ENCODE measurements at regions not wholly inside any gene's neighbourhood (a gene's known extent, or its start where the extent isn't known, plus 50 kb on each side); places are given as distances from the start of the nearest gene placed in this dataset.

DNA sequence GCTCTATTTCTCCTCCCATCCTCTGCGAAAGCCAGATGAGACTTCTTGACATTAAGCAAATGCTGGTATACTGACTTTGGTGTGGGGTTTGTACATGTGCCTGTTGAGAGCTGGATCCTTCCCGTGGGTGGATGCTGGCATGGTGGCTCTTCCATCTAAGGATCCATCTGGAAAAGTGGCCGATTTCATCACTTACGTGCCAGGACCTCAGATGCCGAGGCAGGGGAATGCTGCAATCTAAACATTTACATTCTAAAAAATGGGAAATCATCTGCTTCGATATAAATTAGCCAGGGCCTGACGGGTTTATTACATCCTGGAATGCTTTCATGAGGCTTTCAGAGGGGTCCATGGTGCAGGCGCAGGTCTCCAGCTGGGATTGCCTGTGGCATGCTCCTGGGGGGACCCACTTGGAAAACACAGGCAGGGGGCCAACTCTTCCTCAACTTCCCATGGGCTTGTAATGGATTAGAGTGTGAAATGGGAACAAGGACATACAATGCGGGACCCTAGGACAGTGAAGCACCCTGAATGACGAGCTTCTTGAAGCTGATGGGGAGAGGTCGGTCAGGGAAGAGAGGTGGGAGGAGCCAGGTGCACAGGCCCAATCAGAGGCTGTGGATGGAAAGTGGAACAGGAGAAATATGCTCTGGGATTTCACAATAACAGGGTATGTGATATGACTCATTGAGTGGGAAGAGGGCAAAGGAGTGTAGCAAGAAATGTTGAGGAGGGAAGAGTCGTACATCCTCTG, 105.5 kb upstream of the PITX1 start:
- no peak for DNase-seq (ENCODE audit: low read depth in 2 of 2)

- no peak for DNase-seq (ENCODE audit: low read depth in 2 of 2)
Measured at GRCh38 chr5:135138116-135138850, 104.3 kb upstream of the PITX1 start.

- DNase-seq (ENCODE audit: low read depth in 2 of 2): no peak
Measured at GRCh38 chr5:135137146-135137915, 103.3 kb upstream of the PITX1 start.

DNA sequence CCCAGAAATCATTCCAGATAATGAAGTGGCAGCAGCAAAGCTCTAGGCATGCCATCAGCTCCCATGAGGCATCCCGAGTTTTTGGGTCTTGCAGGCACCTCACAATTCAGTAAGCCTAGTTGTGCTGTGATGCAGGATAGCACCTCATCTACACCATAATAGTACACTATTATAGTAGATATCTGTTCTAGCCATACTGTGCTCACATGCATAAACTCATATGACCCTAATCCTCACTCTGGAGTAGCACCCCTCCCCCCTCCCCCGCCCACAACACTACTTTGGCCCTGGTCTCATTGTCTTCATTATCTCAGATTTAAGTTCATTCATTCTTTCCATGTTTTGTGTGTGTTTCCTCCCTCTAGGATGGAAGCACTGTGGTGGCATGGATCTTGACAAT, 102.5 kb upstream of the PITX1 start:
- DNase-seq (ENCODE audit: low read depth in 2 of 2): no peak

DNA sequence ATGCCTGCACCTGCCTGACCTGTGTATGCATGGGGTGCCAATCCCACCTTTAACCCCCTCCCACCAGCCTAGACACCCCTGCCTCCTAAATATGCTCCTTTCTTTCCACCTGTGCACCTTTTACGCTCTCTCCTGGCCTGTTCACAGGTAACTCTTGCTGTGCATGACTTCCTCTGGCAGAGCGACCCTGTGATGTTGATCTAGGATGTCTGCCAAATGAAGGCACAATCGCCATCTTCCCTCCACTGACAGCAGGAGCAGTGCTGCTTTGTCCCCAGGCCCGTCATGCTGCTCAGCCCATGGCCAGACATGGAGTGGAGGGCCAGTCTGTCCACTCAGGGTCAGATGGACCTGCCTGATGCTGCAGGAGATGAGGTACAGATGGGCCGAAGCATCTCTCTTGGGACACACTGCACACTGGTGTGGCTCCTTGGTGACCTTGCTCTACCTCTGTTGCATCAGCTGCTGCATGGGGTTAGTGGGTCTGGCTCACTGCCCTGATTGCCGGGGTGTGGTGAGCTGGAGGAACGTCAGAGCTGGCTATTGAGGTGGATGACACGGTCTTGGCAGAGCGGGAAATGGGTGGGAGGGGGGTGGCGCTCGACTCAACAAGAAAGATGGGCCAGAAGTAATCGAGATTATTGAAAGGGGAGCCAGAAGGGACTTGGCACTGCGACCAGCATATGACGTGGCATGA, 101.7 kb upstream of the PITX1 start:
- DNase-seq (ENCODE audit: low read depth in 2 of 2): no peak

- DNase-seq (ENCODE audit: low read depth in 2 of 2): no peak
Measured at GRCh38 chr5:135134691-135135381, 100.8 kb upstream of the PITX1 start.

GRCh38 chr5:135133698-135134515, 99.9 kb upstream of the PITX1 start:
- DNase-seq (ENCODE audit: low read depth in 2 of 2): no peak

DNA sequence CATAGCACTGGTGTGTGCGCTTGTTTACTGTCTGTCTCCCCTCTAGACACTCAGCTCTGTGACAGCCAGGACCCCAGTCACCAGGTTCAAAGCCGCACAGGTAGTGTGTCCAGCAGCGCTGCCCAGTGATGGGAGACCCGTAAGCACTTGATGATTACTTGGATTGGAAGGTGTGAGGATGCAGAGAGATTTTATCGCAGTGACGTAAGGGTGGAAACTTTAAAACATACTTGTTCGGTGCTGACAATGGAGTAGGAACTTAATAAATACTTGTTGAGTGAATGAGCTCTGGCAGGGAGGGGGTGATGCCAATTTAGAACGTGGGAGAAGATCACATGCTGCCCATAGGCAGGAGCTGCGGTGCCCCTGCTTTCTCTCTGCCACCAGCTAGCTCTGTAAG, 99.2 kb upstream of the PITX1 start:
- DNase-seq (ENCODE audit: low read depth in 2 of 2): no peak

DNA sequence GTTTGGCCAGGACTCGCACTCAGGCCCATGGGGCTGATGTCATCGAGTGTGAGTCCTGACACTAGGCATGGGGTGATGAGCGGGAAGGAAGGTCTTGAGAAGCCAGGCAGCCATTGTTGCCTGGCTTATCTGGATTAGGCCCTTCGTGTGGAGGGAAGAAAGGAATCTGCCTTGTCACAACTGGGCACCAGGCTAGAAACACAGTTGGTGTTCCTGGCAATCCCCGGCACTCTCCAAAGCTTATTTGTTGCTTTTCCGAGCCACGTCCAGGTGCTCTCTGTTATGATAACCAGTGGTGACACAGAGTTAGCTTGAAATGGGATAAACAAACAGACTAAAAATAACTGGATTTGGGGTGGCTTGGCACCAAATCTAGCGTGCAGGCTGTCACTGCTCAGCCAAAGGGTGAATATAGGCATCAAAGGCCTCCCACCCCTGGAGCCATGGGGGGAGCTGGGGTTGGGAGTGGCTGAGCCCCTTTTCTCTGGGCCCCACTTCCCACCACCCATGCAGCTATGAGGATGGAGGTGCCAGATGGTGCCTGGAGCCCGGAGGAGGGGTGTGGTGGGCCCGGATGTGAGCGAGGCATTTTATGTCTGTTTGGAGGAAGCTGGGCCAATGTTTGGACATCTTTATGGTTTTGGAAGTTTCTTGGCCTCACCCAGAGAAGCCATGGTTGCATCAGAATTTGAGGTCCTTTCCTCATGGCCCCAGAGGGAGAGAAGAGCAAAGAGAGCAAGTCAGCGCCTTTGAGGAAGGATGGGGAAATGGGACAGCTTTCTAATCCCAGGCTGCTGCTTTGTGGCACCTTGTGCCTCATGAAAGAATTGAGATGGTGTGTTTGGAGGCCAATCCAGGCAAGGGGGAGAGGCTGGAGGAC, 98.0 kb upstream of the PITX1 start:
- DNase-seq (ENCODE audit: low read depth in 2 of 2): no peak

DNA sequence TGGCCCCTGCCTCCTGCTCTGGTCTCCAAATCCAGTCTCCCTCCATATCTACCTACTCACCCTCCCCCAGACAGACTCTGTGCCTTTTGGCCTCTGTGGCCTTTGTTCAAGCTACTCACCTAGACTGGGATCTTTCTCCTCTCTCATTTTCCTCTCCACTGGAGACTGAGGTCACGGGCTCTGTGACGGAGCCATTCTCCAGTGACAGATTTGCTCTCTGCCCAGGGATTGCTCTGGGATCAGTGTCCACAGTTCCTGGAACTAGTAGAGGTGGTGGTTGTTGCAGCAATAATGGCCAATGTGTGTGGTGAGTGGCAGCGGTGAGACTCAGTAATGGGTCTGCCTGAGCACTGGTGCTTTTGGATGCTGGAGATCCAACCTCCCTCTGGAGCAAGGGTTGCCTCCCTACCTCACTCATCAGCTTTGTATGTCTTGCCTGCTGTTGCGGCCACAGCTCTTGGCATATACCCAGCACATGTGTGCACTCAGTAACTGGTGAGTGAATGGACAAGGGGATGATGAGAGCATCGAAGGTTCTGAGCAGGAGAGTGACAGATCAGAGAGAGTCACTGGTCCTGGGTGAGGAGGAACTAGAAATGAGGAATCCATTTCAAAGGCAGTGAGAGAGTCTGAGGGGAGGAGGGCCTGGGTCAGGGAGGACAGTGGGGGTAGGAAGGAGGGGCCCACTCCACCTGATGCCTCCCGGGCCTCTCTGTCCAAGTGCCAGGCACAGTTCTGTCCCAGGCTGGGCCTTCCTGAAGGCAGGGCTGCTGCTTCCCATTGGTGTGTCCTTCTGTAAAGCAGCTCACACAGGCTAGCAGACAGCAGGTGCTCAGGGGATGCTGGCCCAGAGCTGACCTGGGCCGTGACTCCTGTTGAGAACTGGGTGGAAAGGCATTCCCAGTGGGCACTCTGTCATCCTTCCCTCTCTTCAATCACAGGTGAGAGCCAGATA, 96.5 kb upstream of the PITX1 start:
- no peak for DNase-seq (ENCODE audit: low read depth in 2 of 2)

DNA sequence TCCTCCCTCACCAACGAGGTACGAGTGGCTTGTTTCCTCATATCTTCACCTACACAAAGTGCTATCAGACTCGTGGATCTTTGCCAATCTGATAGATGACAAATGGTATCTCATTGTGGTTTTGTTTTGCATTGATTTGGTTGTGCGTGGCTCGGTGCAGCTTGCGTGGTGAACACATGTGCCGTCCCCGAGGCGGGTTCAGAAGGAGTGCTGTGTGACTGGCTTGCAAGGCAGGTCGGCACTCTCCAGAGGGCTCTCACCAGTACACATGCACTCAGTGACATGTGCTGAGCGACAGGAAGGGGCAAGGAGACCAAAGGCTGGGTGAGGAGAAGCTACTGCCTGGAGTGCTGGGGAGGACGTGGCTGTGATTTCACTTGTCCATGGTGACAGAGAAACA, 95.3 kb upstream of the PITX1 start:
- no peak for DNase-seq (ENCODE audit: low read depth in 2 of 2)

GRCh38 chr5:135128361-135128760, 94.3 kb upstream of the PITX1 start:
- no peak for DNase-seq (ENCODE audit: low read depth in 2 of 2)

DNA sequence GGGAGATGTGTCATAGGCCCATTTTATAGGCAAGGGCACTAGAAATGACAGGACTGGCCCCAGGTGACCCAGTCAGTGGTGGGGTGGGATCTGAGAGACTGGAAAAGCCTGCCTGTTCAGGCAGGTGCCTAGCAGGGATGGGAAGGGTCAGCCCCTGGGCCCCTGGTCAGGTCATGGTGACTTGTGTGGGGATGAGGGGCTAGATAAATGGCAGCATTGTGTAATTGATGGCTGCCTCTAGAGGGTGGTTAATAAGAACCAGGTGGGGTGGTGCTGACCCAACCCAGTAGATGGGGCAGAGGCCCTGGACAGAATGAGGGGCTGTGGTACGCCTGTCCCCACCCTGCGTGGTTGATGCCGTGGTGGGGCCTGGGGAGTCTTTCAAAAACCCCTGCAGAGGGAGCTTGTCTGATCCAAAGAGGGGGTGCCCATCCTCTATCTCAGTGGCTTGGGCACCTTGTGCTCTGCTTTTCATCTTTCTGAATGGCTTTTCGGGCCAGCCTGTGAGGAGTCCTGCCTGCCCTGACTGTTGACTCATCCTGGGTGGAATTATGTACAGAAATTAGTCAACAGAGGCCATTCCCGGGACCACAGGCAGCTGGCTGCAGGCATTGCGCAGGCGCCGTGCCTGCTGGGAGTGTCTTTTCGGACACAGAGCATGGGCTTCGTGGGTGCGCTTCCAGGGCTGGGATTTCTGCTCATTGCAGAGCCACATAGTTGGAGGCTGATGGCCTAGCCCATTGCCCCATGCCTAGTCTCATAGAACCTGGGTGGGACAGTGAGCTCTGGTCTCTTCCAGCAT, 93.6 kb upstream of the PITX1 start:
- DNase-seq (ENCODE audit: low read depth in 2 of 2): no peak

GRCh38 chr5:135126688-135127438, 92.8 kb upstream of the PITX1 start:
- DNase-seq (ENCODE audit: low read depth in 2 of 2): no peak

- no peak for DNase-seq (ENCODE audit: low read depth in 2 of 2)
Measured at GRCh38 chr5:135124724-135125123, 90.7 kb upstream of the PITX1 start.

DNA sequence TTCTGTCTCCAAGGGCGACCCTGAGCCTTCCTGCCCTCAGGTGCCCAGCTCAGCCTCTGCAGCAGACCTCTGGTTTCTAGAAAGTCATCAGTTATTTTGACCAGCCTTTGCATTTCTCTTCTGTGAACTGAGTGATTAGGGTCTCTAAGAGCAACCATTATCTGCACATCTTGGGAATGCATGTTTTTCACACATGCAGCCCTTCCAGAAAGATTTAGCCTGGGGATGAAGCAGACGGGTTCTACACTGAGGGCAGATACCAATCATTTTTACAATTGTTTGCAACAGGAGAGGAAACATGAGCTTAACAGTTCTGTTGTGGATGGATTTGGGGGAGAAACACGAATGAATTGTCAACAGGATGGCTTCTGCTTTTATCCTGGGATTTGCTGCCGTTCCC, 90.1 kb upstream of the PITX1 start:
- no peak for DNase-seq (ENCODE audit: low read depth in 2 of 2)

DNA sequence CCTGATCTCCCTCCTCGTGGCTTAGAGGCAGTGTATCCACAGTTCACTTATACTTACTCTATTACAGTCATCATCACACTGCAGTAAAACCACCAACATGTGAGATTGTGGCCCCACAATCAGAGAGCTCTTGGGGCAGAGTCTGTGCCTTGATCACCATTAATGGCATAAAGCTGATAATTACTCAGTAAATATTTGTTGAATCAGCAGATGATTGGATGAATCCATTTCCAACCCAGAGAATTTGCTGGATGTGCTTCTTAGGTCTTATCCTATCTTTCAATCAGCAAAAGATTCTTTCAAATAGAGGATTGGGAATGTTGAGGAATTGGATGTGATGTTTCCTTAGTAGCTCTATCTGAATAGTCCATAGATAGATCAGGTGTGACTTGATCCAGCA, 88.8 kb upstream of the PITX1 start:
- no peak for DNase-seq (ENCODE audit: low read depth in 2 of 2)

Data from stimulated activated CD4-positive, alpha-beta T cell treated with anti-CD3 and anti-CD28 coated beads, Interleukin-12 subunit alpha, Interleukin-12 subunit beta, amount 100 ng/mL, for 24 hours (primary cell).